BLaER1 (cell line): ENCODE measurements at regions not wholly inside any gene's neighbourhood (a gene's known extent, or its start where the extent isn't known, plus 50 kb on each side); places are given as distances from the start of the nearest gene placed in this dataset.
A peak's percentile ranks its signal among the peaks of the same experiment; 100 is the strongest.

Source experiments
- H3K27ac ChIP-seq: shearing (Covaris generic); formaldehyde crosslinking; 2 replicates; pipeline ENCODE4 v1.8.1; 2022
- H3K27me3 ChIP-seq: shearing (Covaris generic); formaldehyde crosslinking; 2 replicates; pipeline ENCODE4 v1.8.1; 2022
- H3K36me3 ChIP-seq: shearing (Covaris generic); formaldehyde crosslinking; 2 replicates; pipeline ENCODE4 v1.8.1; 2022
- H3K4me1 ChIP-seq: shearing (Covaris generic); formaldehyde crosslinking; 2 replicates; pipeline ENCODE4 v1.8.1; 2022
- H3K4me2 ChIP-seq: shearing (Covaris generic); formaldehyde crosslinking; 2 replicates; pipeline ENCODE4 v1.8.1; 2022
- H3K4me3 ChIP-seq: shearing (Covaris generic); formaldehyde crosslinking; 2 replicates; pipeline ENCODE4 v1.8.1; 2022
- H3K9ac ChIP-seq: shearing (Covaris generic); formaldehyde crosslinking; 2 replicates; pipeline ENCODE4 v1.8.1; 2022
- H3K9me3 ChIP-seq: shearing (Covaris generic); formaldehyde crosslinking; 2 replicates; pipeline ENCODE4 v1.8.1; 2022
- H4K20me1 ChIP-seq: shearing (Covaris generic); formaldehyde crosslinking; 2 replicates; pipeline ENCODE4 v1.8.1; 2022
- Cebpa-rat ChIP-seq: shearing (Covaris generic); IDR thresholded peaks from 2 replicates; pipeline ENCODE4 v1.8.1; 2022

DNA sequence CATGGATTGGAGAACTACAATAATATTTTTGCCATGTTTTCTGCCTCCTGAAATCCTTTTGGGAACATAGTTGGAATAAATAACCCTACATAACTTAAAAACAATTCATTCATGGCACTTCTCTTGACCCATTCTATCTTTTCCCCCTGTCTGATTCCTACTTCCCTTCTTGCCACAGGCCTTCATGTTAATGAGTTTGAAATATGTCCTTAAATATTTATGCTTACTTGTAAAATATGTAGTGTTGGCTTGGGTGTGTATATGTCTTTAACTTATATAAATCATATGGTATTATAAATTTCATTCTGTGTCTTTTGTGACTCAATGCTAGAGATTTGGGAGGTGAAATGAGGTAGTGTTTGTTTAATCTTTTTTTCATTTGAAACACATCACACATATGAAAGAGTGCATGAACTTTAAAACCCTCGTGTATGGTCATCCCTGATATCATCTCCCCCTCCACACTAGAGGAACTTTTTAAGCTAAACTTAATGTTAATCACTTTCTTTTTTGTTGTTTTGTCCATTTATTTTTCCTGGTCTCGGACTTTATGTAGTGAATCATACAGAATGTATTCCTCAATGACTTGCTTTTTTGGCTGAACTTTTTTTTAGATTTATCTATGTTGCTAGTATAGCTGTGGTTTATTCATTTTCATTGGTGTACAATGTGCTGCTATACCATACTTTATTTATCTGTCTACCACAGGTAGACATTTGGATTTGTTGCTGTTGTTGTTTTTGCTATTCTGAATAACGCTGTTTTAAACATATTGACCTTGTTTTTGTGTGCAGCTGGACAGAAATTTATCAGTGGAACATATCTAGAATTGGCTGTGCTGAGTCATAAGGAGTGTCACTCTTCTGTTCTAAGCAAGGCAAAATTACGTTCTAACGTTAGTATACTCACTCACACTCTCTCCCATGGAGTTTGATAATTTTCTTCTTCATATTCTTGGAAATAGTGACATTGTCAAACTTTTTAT lies 441.6 kb downstream of the PLPP3 start:
- H4K20me1 ChIP-seq: no peaks in the 10 kb centered on the region
- TF ChIP-seq Cebpa-rat: no peak
- H3K4me3 ChIP-seq: no peak overlapping the region
- no peaks in the 10 kb centered on the region for H3K9me3 ChIP-seq
- H3K27me3 ChIP-seq: no peaks in the 10 kb centered on the region
- no peak overlapping the region for H3K9ac ChIP-seq
- no peak overlapping the region for H3K4me2 ChIP-seq
- no peak overlapping the region for H3K27ac ChIP-seq
- H3K4me1 ChIP-seq: peaks cover 10% of the 10 kb centered on the region
- H3K36me3 ChIP-seq: no peaks in the 10 kb centered on the region

DNA sequence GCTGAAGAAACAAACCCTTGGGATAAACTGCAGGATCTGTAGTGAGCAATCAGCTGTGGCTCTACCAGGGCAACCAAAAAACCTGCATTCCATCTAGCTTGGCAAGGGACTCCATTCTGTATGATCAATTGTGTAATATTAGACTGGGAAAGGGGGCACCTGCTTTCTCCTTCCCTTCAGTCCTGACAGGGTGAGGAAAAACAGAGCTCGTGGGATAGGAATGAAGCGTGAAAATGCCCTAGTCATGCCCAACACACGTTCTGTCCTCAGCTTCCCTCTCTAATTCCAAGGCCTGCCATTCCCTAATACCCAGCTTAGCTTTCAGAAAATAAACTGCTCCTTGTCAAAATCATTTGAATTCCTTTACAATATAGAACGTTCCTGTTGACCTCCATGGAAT lies 442.3 kb downstream of the PLPP3 start:
- no peaks in the 10 kb centered on the region for H3K36me3 ChIP-seq
- H3K4me1 ChIP-seq: peaks cover 10% of the 10 kb centered on the region
- H3K4me2 ChIP-seq: no peak overlapping the region
- no peak overlapping the region for H3K9ac ChIP-seq
- H4K20me1 ChIP-seq: no peaks in the 10 kb centered on the region
- no peak overlapping the region for H3K4me3 ChIP-seq
- no peaks in the 10 kb centered on the region for H3K9me3 ChIP-seq
- H3K27ac ChIP-seq: no peak overlapping the region
- no peak for TF ChIP-seq Cebpa-rat
- H3K27me3 ChIP-seq: no peaks in the 10 kb centered on the region

DNA sequence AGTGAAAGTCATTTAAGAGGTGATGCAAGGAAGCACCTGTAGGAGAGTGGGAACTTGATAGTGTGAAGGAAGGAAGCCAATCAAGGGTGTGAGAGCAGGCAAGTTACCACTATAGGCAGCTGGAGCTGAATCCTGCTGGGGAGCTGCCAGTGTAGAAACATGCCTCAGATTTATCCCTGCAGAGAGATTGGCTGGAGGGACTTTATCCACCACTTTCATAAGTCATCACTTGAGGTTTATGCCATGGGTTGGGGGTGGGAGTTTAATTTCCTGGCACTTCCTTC lies 443.6 kb downstream of the PLPP3 start:
- no peak for TF ChIP-seq Cebpa-rat
- Histone ChIP-seq H3K4me2 (no peak overlapping the region), H3K4me1 (peaks cover 10% of the 10 kb centered on the region), H3K27me3 (no peaks in the 10 kb centered on the region), H3K4me3 (no peak overlapping the region), H4K20me1 (no peaks in the 10 kb centered on the region), H3K27ac (no peak overlapping the region), H3K9ac (no peak overlapping the region), H3K9me3 (no peaks in the 10 kb centered on the region), H3K36me3 (no peaks in the 10 kb centered on the region)

GRCh38 chr1:56135069-56135863 lies 444.1 kb downstream of the PLPP3 start:
- Histone ChIP-seq H3K9ac (no peak overlapping the region), H4K20me1 (no peaks in the 10 kb centered on the region), H3K4me3 (no peak overlapping the region), H3K4me2 (no peak overlapping the region), H3K9me3 (no peaks in the 10 kb centered on the region), H3K36me3 (no peaks in the 10 kb centered on the region), H3K4me1 (peaks cover 10% of the 10 kb centered on the region), H3K27ac (no peak overlapping the region), H3K27me3 (no peaks in the 10 kb centered on the region)
- TF ChIP-seq Cebpa-rat: no peak

- H3K4me2 ChIP-seq: peak overlapping the region; percentile 52
Measured at GRCh38 chr1:56133522-56134472, 445.6 kb downstream of the PLPP3 start.

GRCh38 chr1:56132520-56132919 lies 446.8 kb downstream of the PLPP3 start:
- Histone ChIP-seq H3K4me2 (no peak overlapping the region), H3K36me3 (no peaks in the 10 kb centered on the region)

More at GRCh38 chr1:56133522-56134472, 445.6 kb downstream of the PLPP3 start:
- peaks cover 10% of the 10 kb centered on the region for H3K4me1 ChIP-seq
- no peaks in the 10 kb centered on the region for H3K27me3 ChIP-seq
- no peaks in the 10 kb centered on the region for H3K36me3 ChIP-seq
- no peak overlapping the region for H3K27ac ChIP-seq
- no peaks in the 10 kb centered on the region for H4K20me1 ChIP-seq
- H3K9ac ChIP-seq: no peak overlapping the region
- H3K4me3 ChIP-seq: no peak overlapping the region
- peak; percentile 20; the same call in 1 of the 2 replicates for TF ChIP-seq Cebpa-rat
- no peaks in the 10 kb centered on the region for H3K9me3 ChIP-seq

GRCh38 chr1:56129837-56130236 lies 449.5 kb downstream of the PLPP3 start:
- Histone ChIP-seq H3K9ac (no peak overlapping the region), H3K4me3 (no peak overlapping the region), H3K4me1 (peaks cover 10% of the 10 kb centered on the region), H4K20me1 (no peaks in the 10 kb centered on the region), H3K9me3 (no peaks in the 10 kb centered on the region), H3K4me2 (no peak overlapping the region), H3K27ac (no peak overlapping the region), H3K27me3 (no peaks in the 10 kb centered on the region), H3K36me3 (no peaks in the 10 kb centered on the region)
- no peak for TF ChIP-seq Cebpa-rat

More at GRCh38 chr1:56132520-56132919, 446.8 kb downstream of the PLPP3 start:
- Histone ChIP-seq H3K4me3 (no peak overlapping the region), H3K27me3 (no peaks in the 10 kb centered on the region), H3K9me3 (no peaks in the 10 kb centered on the region), H3K9ac (no peak overlapping the region), H3K4me1 (peaks cover 10% of the 10 kb centered on the region), H4K20me1 (no peaks in the 10 kb centered on the region), H3K27ac (no peak overlapping the region)
- TF ChIP-seq Cebpa-rat: no peak

GRCh38 chr1:56125316-56125715 lies 454.0 kb downstream of the PLPP3 start:
- peaks cover 12% of the 10 kb centered on the region; the same call in 1 of the 2 replicates for H3K9me3 ChIP-seq
- H3K27me3 ChIP-seq: no peaks in the 10 kb centered on the region
- H3K4me1 ChIP-seq: no peaks in the 10 kb centered on the region
- H3K27ac ChIP-seq: no peak overlapping the region
- no peaks in the 10 kb centered on the region for H4K20me1 ChIP-seq
- no peak overlapping the region for H3K4me3 ChIP-seq
- no peaks in the 10 kb centered on the region for H3K36me3 ChIP-seq
- TF ChIP-seq Cebpa-rat: no peak
- no peak overlapping the region for H3K4me2 ChIP-seq
- no peak overlapping the region for H3K9ac ChIP-seq

DNA sequence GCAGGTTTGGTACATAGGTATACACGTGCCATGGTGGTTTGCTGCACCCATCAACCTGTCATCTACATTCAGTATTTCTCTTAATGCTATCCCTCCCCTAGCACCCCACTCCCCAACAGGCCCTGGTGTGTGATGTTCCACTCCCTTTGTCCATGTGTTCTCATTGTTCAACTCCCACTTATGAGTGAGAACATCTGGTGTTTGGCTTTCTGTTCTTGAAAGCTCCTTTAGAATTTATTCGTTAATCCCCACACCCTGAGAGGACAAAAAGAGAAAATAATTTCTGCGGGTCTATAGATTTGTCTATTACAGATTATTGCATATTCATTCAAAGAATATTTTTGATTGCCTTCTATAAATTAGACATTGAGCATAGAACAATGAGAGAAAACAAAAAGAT lies 455.5 kb downstream of the PLPP3 start:
- H3K9me3 ChIP-seq: peaks cover 12% of the 10 kb centered on the region; the same call in 1 of the 2 replicates
- H3K27me3 ChIP-seq: no peaks in the 10 kb centered on the region

More for the DNA sequence above, 455.5 kb downstream of the PLPP3 start:
- TF ChIP-seq Cebpa-rat: no peak
- Histone ChIP-seq H3K4me1 (no peaks in the 10 kb centered on the region), H3K4me2 (no peak overlapping the region), H4K20me1 (no peaks in the 10 kb centered on the region), H3K36me3 (no peaks in the 10 kb centered on the region), H3K4me3 (no peak overlapping the region), H3K27ac (no peak overlapping the region), H3K9ac (no peak overlapping the region)
